GM18502 (cell line): ENCODE measurements at regions not wholly inside any gene's neighbourhood (a gene's known extent, or its start where the extent isn't known, plus 50 kb on each side); places are given as distances from the start of the nearest gene placed in this dataset.
"Not testable (repeated sequence)": the region's sequence is repeated elsewhere in the genome, so short reads cannot be mapped to it uniquely, and the experiment has no call there.

Experiments
- ATAC-seq: cut with Tn5 transposase; IDR thresholded peaks from one replicate; pipeline ENCODE4 v1.9.1; 2021; ENCODE audit warnings: mild to moderate bottlenecking; ENCODE audit not compliant: unreplicated experiment, poor library complexity

- ATAC-seq = not testable (repeated sequence)
Measured at GRCh38 chr14:106365894-106366293, 839.5 kb downstream of the TMEM121 start.

- ATAC-seq = not testable (repeated sequence)
Measured at GRCh38 chr14:106366971-106367370, 840.6 kb downstream of the TMEM121 start.

GRCh38 chr14:106369456-106369855 lies 843.1 kb downstream of the TMEM121 start:
- ATAC-seq = not testable (repeated sequence)

GRCh38 chr14:106372870-106373652 lies 846.7 kb downstream of the TMEM121 start:
- peak; percentile 68 for ATAC-seq

DNA sequence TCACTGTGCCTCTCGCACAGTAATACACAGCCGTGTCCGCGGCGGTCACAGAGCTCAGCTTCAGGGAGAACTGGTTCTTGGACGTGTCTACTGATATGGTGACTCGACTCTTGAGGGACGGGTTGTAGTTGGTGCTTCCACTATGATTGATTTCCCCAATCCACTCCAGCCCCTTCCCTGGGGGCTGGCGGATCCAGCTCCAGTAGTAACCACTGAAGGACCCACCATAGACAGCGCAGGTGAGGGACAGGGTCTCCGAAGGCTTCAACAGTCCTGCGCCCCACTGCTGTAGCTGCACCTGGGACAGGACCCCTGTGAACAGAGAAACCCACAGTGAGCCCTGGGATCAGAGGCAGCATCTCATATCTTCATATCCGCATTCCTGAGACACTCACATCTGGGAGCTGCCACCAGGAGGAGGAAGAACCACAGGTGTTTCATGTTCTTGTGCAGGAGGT lies 847.3 kb downstream of the TMEM121 start:
- ATAC-seq = not testable (repeated sequence)

GRCh38 chr14:106377432-106377831 lies 851.0 kb downstream of the TMEM121 start:
- ATAC-seq = no peak

GRCh38 chr14:106378191-106378590 lies 851.8 kb downstream of the TMEM121 start:
- ATAC-seq = no peak

DNA sequence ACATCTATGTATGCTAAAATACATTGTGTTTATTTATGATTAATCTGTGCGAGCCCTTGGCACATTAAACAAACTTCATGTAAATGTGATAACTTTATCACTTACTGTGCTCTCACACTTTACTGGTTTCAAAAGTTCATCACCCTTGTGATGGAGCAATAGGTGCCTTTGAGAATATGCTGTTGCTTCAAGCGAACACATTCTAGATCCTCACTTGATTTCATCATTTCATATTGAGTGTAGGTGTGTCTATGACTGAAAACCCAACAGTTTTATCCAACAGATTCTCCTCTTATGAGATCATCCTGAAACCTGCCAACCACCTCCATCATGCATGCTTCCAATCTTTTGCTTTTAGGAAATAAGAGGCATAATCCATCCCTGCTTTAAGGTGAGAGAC lies 854.4 kb downstream of the TMEM121 start:
- ATAC-seq = no peak

DNA sequence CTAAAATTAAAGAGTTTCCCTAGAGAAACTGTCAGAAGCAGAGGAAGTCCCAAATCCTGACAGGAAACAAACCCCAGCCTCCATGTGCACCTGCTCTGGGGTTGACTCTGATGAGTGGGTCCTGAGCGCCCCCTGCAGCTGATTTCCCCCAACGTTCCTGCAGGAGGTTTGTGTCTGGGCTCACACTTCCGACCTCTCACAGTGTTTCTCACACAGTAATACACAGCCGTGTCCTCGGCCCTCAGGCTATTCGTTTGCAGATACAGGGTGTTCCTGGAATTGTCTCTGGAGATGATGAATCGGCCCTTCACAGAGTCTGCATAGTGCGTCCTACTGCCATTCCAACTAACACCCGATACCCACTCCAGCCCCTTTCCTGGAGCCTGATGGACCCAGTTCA lies 862.8 kb downstream of the TMEM121 start:
- ATAC-seq = not testable (repeated sequence)

- ATAC-seq = no peak
Measured at GRCh38 chr14:106390401-106390800, 864.0 kb downstream of the TMEM121 start.

DNA sequence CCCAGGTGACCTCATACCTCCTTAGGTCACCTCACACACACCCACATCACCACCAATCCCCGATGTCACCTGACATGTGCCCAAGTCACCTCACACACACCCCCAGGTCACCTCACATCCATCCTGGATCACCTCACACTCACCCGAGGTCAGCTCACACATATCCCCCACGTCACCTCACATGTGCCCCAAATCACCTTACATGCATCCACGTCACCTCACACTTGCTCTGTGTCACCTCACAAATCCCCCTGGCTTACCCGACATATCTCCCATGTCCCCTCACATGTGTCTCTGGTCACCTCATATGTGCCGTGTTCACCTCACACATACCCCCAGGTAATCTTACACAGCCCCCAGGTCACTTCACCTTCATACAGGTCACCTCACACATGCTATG lies 864.6 kb downstream of the TMEM121 start:
- no peak for ATAC-seq

- ATAC-seq = no peak
Measured at GRCh38 chr14:106393742-106394141, 867.4 kb downstream of the TMEM121 start.

- no peak for ATAC-seq
Measured at GRCh38 chr14:106395456-106396050, 869.2 kb downstream of the TMEM121 start.

DNA sequence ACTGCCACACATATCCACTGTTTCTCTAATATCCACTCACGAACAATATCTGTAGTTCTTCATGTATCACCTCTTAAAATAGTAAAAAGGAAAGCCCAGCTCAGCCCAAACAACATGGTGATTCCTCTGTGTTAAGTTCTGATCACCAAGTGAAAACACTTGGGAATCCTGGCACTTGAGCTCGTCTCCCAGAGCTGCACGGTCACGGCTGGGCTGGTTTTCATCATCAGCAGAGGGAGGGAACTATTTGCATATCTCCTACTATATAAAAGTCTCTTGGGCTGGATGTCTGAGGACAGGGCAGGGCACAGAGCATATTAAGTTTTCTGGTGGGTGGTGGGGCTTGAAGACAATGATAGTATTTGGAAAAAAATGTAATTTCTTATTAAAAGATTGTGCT lies 870.6 kb downstream of the TMEM121 start:
- ATAC-seq = no peak

DNA sequence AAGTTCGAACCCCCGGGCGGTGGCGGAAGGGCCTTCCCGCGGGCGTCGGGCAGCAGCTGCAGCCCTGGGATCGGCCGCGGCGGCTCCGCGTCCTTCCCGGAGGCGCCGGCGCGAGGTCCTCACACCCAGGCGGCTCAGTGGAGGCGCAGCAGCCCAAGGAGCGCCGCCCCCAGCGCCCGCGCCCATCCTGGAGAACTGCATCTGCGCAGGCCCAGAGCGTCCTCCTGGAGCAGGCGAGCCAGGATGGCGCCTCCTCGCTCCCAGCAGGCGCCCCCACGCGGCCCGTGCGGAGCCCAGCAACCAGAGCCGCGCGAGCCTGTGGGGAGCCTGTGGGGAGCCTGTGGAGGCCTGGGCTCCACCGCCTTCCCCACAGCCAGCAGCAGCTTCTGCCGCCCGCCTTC lies 872.5 kb downstream of the TMEM121 start:
- not testable (repeated sequence) for ATAC-seq

DNA sequence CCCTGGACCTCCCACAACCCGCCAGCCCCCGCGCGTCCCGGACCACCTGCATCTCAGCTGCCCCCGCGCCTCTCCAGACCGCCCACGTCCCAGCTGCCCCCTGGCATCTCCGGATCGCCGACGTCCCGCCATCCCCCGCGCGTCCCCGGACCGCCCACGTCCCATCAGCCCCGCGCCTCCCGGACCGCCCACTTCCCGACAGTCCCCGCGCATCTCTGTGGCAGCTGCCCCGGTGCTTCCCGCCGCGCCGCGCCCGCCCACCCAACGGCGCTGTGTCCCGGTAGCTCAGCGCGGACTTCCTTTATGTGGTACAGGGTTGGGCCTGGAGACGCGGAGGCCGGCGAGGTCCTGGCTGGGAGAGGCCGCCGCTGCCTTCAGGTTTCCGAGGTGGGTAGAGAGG lies 874.9 kb downstream of the TMEM121 start:
- not testable (repeated sequence) for ATAC-seq

- ATAC-seq = not testable (repeated sequence)
Measured at GRCh38 chr14:106410229-106410628, 883.8 kb downstream of the TMEM121 start.

DNA sequence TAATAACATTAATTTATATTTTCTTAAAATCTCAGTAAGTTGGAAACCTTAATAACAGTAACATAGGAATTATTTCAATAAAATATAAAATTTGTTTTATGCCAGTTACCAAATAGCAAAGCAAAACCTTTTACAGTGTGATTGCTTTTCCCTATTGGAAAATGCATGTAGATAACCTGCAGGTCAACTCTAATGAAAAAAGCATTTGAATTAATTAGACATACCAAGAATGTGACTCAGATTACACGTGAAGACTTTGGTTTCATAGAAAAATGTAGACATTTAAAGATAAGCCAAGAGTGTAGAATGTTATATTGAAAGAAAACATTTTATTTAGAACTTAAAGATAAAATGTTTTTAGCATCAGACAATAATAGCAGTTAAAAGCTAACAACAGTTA lies 888.1 kb downstream of the TMEM121 start:
- ATAC-seq = no peak

GRCh38 chr14:106417224-106418049 lies 891.1 kb downstream of the TMEM121 start:
- peak; percentile 81 for ATAC-seq

- ATAC-seq = no peak
Measured at GRCh38 chr14:106419376-106419965, 893.1 kb downstream of the TMEM121 start.
